ENCODE measurements at regions not wholly inside any gene's neighbourhood (a gene's known extent, or its start where the extent isn't known, plus 50 kb on each side); places are given as distances from the start of the nearest gene placed in this dataset.

GRCh38 chr13:40205771-40206240, 460.6 kb downstream of the FOXO1 start:
- DNase-seq (ENCODE audit: low spot score): no peak
- TF ChIP-seq CTCF (IDR thresholded peaks at IDR 0.05; ENCODE audit: extremely low read depth, missing control alignments): no peak

DNA sequence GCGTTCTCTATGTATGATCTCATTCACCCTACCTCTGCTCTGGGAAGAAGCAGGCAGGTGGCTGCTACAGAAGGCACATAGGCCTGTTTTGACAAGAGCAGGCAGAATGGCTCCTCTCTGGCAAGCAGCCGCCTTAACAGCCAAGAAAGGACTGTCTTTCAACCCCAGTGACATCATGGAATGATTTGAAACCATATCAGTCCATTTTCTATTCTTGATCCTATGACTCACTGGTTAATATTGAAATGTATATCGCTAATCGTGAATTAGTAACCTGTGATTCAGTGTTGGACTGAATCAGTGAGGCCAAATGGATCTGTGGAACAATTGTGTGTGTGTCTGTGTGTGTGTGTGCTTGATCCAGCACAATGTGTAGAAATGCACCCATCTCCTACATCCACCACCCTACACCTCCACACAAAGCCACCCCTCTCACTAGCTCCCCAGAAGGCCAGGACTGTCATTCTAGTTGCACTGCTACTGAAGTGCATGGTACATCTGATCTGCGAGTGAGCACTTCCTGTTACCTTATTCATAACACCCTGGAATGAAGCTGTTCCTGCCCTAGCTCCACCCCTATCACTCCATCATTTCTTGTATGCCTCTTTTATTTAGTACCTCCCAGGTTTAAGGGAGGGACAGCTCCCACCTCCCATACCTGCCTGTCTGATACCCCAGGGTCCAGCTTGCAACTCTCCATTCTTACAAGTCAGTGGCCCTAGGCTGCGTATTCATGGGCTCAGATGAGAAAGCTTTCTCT, 460.0 kb downstream of the FOXO1 start:
- TF ChIP-seq CTCF (IDR thresholded peaks at IDR 0.05; ENCODE audit: extremely low read depth, missing control alignments): no peak
- DNase-seq (ENCODE audit: low spot score): peak; percentile 59

GRCh38 chr13:40207001-40207478, 459.4 kb downstream of the FOXO1 start:
- DNase-seq (ENCODE audit: low spot score): peak; percentile 63
- no peak for TF ChIP-seq CTCF (IDR thresholded peaks at IDR 0.05; ENCODE audit: extremely low read depth, missing control alignments)

- no peak for TF ChIP-seq CTCF (IDR thresholded peaks at IDR 0.05; ENCODE audit: extremely low read depth, missing control alignments)
- peak; percentile 30 for DNase-seq (ENCODE audit: low spot score)
Observed at GRCh38 chr13:40208517-40208916, 457.9 kb downstream of the FOXO1 start.

DNA sequence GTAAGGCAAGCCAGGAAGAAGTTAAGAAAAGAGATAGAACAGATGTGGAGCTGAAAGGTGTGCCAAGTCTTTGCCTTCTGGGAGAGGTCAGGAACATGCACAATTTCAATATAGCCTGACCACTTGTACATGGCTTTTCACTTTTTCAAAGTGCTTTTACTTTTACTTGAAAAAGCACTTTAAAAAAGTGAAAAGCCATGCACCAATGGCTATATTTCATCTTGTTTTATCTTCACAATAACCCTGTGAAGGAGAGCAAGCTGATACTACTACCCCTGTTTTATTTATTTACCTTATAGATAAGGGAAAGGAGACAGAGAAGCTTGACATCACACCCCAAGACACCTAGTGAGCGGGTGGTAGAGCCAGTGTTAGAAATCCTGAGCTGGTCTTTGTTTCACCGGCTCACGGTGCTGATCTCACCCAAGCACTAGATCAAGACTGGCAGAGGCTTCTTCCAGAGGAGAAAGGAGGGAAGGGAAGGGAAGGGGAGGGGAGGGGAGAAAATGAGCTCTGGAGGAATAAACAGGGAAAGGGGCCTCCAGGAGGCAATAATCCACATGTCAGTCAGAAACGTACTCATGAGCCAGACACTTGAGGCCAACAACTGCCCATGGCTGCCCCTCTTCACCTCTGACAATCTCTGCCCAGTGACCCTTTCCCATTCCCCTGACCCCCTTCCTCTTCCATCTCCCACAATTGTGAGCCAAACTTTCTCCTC, 455.4 kb downstream of the FOXO1 start:
- no peak for DNase-seq (ENCODE audit: low spot score)
- TF ChIP-seq CTCF (IDR thresholded peaks at IDR 0.05; ENCODE audit: extremely low read depth, missing control alignments): no peak

- DNase-seq (ENCODE audit: low spot score): no peak
- no peak for TF ChIP-seq CTCF (IDR thresholded peaks at IDR 0.05; ENCODE audit: extremely low read depth, missing control alignments)
Observed at GRCh38 chr13:40211586-40211968, 454.9 kb downstream of the FOXO1 start.

DNA sequence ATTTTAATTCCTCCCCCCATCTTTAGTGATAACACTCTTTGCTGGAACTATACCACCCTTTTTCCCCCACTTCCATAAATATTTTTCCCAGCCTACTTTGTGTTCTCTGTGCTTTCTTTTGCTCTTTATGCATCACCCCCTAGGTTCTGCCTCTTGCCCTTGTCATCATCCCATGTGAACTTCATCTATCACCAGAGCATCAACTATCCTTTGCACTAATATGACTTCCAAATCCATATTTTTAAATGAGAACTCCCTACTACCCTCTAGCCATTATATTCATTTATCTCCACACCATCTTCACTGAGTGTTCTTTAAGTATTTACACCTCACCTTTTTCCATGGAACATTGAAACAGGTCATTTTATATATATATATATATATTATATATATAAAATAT, 452.7 kb downstream of the FOXO1 start:
- no peak for DNase-seq (ENCODE audit: low spot score)
- TF ChIP-seq CTCF (IDR thresholded peaks at IDR 0.05; ENCODE audit: extremely low read depth, missing control alignments): no peak

Data from GM20000 (cell line).